Natural killer cell (primary cell): ENCODE measurements at regions not wholly inside any gene's neighbourhood (a gene's known extent, or its start where the extent isn't known, plus 50 kb on each side); places are given as distances from the start of the nearest gene placed in this dataset.

Experiments
- ATAC-seq, 3 donors: fragments of 150-1000 bp in 2 of 3; fragments of 200-7000 bp in 1 of 3; cut with Tn5 transposase; 1 replicate in 1 of 3; 2 replicates in 2 of 3; pipeline ENCODE4 v1.10.0; 2021; ENCODE audit warnings: mild to moderate bottlenecking in 2 of 3, moderate library complexity in 2 of 3
- DNase-seq, 2 donors: peaks; one replicate each; pipeline versions ENCODE4 v3.0.0 to v3.0.0-alpha.2; 2013 to 2021; ENCODE audit warnings: mixed read lengths in 1 of 2
- H3K27ac ChIP-seq: one replicate; pipeline ENCODE4 v1.5.1; 2013; ENCODE audit warnings: mild to moderate bottlenecking, low read length
- H3K27me3 ChIP-seq: one replicate; pipeline ENCODE4 v1.6.1; 2013; ENCODE audit warnings: low read length; ENCODE audit not compliant: control insufficient read depth, insufficient read depth
- H3K36me3 ChIP-seq: one replicate; pipeline ENCODE4 v1.6.1; 2013; ENCODE audit warnings: low read length; ENCODE audit not compliant: control insufficient read depth, insufficient read depth
- H3K4me1 ChIP-seq: one replicate; pipeline ENCODE4 v1.6.1; 2013; ENCODE audit warnings: low read length; ENCODE audit not compliant: control insufficient read depth, insufficient read depth
- H3K4me3 ChIP-seq: one replicate; pipeline ENCODE4 v1.5.1; 2013; ENCODE audit warnings: low read length
- H3K9me3 ChIP-seq: one replicate; pipeline ENCODE4 v1.6.1; 2013; ENCODE audit warnings: low read length; ENCODE audit not compliant: control insufficient read depth, insufficient read depth
- H3K27ac Mint-ChIP-seq, 2 donors: one replicate each; pipeline ENCODE4 v1.8.0; 2022; ENCODE audit warnings: mild to moderate bottlenecking in 2 of 2, mixed read lengths in 2 of 2, moderate library complexity in 1 of 2
- H3K27me3 Mint-ChIP-seq, 2 donors: one replicate each; pipeline ENCODE4 v1.8.0; 2022; ENCODE audit warnings: low read depth in 2 of 2, mixed read lengths in 2 of 2
- H3K36me3 Mint-ChIP-seq: one replicate; pipeline ENCODE4 v1.8.0; 2022; ENCODE audit warnings: mixed read lengths
- H3K4me1 Mint-ChIP-seq, 2 donors: one replicate each; pipeline ENCODE4 v1.8.0; 2022; ENCODE audit warnings: mixed read lengths in 2 of 2
- H3K4me3 Mint-ChIP-seq: one replicate; pipeline ENCODE4 v1.8.0; 2022; ENCODE audit warnings: mild to moderate bottlenecking, moderate library complexity, mixed read lengths
- H3K9me3 Mint-ChIP-seq, 2 donors: one replicate each; pipeline ENCODE4 v1.8.0; 2022; ENCODE audit warnings: mixed read lengths in 2 of 2
- WGBS: methylation state at CpG from one replicate; pipeline ENCODE4 v1.1.7; 2013; ENCODE audit warnings: missing lambda C conversion rate; ENCODE audit not compliant: insufficient coverage; 5-methylcytosine and 5-hydroxymethylcytosine counted together
- intact Hi-C: fragments of 100-400 bp; cut with micrococcal nuclease; formaldehyde crosslinking; loops from one replicate; pipeline ENCODE4 v1.14.2; 2022
- TF ChIP-seq, protein P1 (sequence below): fragments of 200-600 bp; IDR thresholded peaks from one replicate; pipeline ENCODE4 v1.8.0; 2022; ENCODE audit warnings: antibody characterized with exemption

DNA sequence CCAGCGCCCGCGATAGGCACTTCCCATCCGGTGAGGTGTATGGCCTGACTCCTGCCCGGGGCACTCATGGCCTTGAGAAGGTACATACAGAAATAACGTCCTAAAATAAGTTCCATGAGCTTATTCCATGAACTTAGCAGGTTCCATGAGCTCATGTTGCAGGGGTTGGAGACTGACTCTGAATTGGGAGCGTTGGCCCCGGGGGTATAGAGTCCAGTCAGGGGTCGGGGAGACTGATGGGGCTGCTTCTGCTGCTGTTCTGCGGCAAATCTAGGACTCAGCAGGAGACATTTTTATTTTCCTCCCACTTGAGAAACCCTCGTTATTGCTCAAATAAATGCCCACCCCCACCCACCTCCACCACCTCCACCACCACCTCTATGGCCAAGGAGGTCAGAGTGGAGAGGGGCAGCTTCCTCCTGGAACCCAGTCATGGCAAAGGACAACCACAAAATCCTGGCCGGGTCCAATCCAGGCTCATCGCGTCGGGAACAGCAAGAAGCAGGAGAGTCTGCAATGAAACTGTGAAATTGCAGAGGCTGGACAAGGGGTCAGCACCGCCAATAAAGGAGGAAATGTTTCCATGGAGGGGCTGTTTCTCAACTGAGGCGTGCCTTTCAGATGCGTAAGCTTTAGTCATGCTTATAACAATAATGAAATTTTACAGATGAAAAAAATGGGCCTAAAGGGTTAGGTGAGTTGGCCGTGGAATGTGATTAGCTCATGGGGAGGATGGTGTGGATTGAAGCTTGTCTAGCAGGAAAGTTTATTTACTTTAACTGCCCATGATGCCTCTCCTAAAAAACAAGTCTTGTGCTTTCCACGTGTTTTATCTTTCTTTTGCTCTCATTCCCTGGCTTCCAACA lies 136.6 kb upstream of the ALKAL2 start:
- 91% methylated on average over 20 of the region's 20 CpGs for WGBS
- Histone ChIP-seq H3K9me3 (no peaks in the 10 kb centered on the region), H3K27ac (no peak overlapping the region), H3K27me3 (no peaks in the 10 kb centered on the region), H3K36me3 (no peaks in the 10 kb centered on the region), H3K4me3 (no peak overlapping the region), H3K4me1 (peaks cover 28% of the 10 kb centered on the region)
- TF ChIP-seq, protein P1, sequence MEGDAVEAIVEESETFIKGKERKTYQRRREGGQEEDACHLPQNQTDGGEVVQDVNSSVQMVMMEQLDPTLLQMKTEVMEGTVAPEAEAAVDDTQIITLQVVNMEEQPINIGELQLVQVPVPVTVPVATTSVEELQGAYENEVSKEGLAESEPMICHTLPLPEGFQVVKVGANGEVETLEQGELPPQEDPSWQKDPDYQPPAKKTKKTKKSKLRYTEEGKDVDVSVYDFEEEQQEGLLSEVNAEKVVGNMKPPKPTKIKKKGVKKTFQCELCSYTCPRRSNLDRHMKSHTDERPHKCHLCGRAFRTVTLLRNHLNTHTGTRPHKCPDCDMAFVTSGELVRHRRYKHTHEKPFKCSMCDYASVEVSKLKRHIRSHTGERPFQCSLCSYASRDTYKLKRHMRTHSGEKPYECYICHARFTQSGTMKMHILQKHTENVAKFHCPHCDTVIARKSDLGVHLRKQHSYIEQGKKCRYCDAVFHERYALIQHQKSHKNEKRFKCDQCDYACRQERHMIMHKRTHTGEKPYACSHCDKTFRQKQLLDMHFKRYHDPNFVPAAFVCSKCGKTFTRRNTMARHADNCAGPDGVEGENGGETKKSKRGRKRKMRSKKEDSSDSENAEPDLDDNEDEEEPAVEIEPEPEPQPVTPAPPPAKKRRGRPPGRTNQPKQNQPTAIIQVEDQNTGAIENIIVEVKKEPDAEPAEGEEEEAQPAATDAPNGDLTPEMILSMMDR, result no peak
- H3K27ac Mint-ChIP-seq, result no peak overlapping the region
- intact Hi-C loops, result no loop called here
- no peaks in the 10 kb centered on the region for H3K27me3 Mint-ChIP-seq
- ATAC-seq (no peak), DNase-seq (no peak)
- H3K36me3 Mint-ChIP-seq, result no peaks in the 10 kb centered on the region
- no peak overlapping the region for H3K4me3 Mint-ChIP-seq
- no peaks in the 10 kb centered on the region for H3K9me3 Mint-ChIP-seq
- peaks cover 23 to 24% of the 10 kb centered on the region in 2 donors for H3K4me1 Mint-ChIP-seq

DNA sequence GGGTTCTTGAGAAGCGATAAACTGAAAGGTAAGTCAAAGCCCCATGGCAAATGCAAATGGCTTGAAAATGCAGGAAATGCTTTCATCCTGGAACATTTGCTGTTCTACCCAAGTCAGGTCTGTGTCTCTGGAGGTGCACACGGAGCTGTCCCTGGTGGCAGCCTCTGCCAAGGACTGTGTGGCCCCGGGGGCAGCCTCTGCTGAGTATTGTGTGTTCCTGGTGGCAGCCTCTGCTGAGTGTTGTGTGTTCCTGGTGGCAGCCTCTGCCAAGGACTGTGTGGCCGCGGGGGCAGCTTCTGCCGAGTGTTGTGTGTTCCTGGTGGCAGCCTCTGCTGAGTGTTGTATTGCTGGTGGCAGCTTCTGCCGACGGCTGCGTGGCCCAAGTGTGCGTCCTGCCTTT lies 135.6 kb upstream of the ALKAL2 start:
- no peaks in the 10 kb centered on the region for H3K9me3 Mint-ChIP-seq
- no peak overlapping the region for H3K4me3 ChIP-seq
- H3K4me3 Mint-ChIP-seq, result no peak overlapping the region
- no peaks in the 10 kb centered on the region for H3K36me3 ChIP-seq
- DNase-seq (no peak), ATAC-seq (no peak)
- H3K27me3 ChIP-seq, result no peaks in the 10 kb centered on the region
- TF ChIP-seq, protein P1, result no peak
- intact Hi-C loops, result no loop called here
- H3K9me3 ChIP-seq, result no peaks in the 10 kb centered on the region
- no peak overlapping the region for H3K27ac ChIP-seq
- H3K27me3 Mint-ChIP-seq, result peaks cover 0 to 4% of the 10 kb centered on the region in 2 donors
- peaks cover 13 to 14% of the 10 kb centered on the region in 2 donors for H3K4me1 Mint-ChIP-seq
- H3K4me1 ChIP-seq, result peaks cover 17% of the 10 kb centered on the region
- 22% methylated on average over 10 of the region's 10 CpGs for WGBS
- H3K36me3 Mint-ChIP-seq, result no peaks in the 10 kb centered on the region
- no peak overlapping the region for H3K27ac Mint-ChIP-seq

DNA sequence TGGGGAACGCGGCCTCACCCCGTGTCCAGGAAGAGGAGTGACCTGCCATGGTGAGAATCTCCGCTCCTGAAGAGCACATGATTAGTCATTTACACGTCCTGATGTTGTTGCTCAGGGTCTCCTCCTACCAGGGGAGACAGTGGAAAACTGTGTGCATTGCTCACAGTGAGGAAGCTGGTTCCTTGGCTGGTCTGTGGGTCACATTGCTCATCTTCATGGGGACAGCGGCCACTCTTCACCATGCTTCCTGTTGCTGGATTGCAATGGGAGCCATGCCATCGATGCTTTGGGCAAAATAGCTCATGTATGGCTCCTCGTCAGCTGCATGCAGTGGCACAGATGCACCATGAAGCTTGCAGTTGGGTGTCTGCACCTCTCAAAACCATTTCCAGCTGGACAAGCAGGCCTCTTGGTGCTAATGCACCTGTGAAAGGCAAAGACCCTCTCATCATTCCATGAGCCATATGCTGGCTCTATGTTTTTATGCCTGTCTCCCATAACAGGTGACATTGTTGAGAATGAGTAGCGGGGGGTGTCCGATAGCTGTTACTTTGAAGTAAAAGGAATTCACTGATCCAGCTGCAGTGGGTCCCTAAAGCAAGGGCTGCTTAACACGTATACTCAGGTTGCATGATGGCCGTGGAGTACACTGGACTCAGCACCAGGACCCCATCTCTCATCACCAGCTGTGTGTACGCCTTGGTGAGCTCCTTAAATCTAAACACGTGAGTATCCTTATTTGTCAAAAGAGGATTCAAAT lies 135.0 kb upstream of the ALKAL2 start:
- Mint-ChIP-seq H3K4me1 (peaks cover 13 to 14% of the 10 kb centered on the region in 2 donors), H3K27me3 (peaks cover 3 to 10% of the 10 kb centered on the region in 2 donors), H3K4me3 (no peak overlapping the region), H3K27ac (no peak overlapping the region), H3K9me3 (no peaks in the 10 kb centered on the region), H3K36me3 (no peaks in the 10 kb centered on the region)
- TF ChIP-seq, protein P1, result no peak
- H3K27ac ChIP-seq, result no peak overlapping the region
- intact Hi-C loops, result no loop called here
- H3K27me3 ChIP-seq, result no peaks in the 10 kb centered on the region
- no peaks in the 10 kb centered on the region for H3K36me3 ChIP-seq
- WGBS, result 89% methylated on average over 14 of the region's 14 CpGs
- no peaks in the 10 kb centered on the region for H3K9me3 ChIP-seq
- no peak for DNase-seq
- ATAC-seq, result no peak
- H3K4me1 ChIP-seq, result peaks cover 16% of the 10 kb centered on the region
- no peak overlapping the region for H3K4me3 ChIP-seq
